ES-I3 (cell line): ENCODE measurements at regions not wholly inside any gene's neighbourhood (a gene's known extent, or its start where the extent isn't known, plus 50 kb on each side); places are given as distances from the start of the nearest gene placed in this dataset.

ENCODE experiments used
- H3K36me3 ChIP-seq: 2 replicates; pipeline ENCODE4 v1.6.1; 2013; ENCODE audit warnings: mild to moderate bottlenecking, low read length, control low read depth, moderate library complexity; ENCODE audit not compliant: insufficient read depth
- H3K4me1 ChIP-seq: 2 replicates; pipeline ENCODE4 v1.6.1; 2013; ENCODE audit warnings: mild to moderate bottlenecking, control low read depth, low read length; ENCODE audit not compliant: insufficient read depth
- H3K9ac ChIP-seq: 2 replicates; pipeline ENCODE4 v1.6.1; 2013; ENCODE audit warnings: low read depth, mild to moderate bottlenecking, low read length, moderate library complexity
- H3K9me3 ChIP-seq: 2 replicates; pipeline ENCODE4 v1.6.1; 2013; ENCODE audit warnings: mild to moderate bottlenecking, low read length, moderate library complexity; ENCODE audit not compliant: control insufficient read depth, insufficient read depth

GRCh38 chr5:142427529-142427928 is 102.7 kb upstream of the SPRY4 start:
- Histone ChIP-seq H3K36me3 (no peaks in the 10 kb centered on the region; the same call in 1 of the 2 replicates), H3K9me3 (no peaks in the 10 kb centered on the region), H3K4me1 (peaks cover 28% of the 10 kb centered on the region), H3K9ac (no peak overlapping the region)

- H3K9me3 ChIP-seq = no peaks in the 10 kb centered on the region
- H3K9ac ChIP-seq = no peak overlapping the region
- peaks cover 28% of the 10 kb centered on the region for H3K4me1 ChIP-seq
- no peaks in the 10 kb centered on the region; the same call in 1 of the 2 replicates for H3K36me3 ChIP-seq
Measured at GRCh38 chr5:142427015-142427364, 102.2 kb upstream of the SPRY4 start.

DNA sequence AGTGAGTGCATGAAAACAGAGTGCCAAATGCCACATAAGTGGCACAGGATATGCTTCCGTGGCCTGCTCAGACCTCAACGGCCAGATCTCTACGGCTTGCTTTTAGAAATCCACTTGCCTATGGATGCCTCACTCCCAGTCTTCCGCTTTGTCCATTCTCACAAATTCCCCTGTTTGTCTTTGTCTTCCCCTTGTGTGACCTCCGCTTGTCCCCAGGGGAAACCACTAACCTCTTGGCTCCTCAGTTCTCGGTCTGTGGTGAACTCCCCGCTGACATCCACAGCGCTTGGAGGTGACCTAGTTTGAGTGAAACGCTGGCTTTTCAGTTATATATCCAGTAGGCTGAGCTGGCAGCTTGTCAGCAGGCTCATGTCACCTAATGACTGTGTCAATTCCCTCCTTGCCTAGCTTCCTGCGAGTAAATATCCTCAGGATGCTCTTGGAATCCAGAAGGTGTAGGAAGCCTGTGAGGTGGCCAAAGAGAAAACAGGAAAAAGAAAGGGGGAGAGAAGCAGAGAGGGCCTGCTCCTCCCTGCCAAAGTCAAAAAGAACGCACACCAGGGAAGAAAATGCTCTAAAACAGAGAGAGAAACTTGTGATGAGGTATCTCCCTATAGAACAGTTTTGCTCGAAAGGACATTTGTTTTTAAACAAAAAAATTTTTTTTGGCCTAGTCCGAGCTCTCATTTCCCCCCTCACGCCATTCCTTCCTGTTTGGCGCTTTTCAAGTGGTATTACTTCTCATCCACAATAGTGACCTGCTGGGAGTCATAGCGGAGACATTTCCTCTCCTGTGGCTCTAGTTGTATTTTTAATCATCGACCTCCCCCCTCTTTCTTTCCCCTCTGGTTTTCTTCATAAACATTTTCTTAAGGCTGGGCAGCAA is 101.6 kb upstream of the SPRY4 start:
- Histone ChIP-seq H3K9ac (peak overlapping the region; percentile 3; the same call in 1 of the 2 replicates), H3K4me1 (peaks cover 28% of the 10 kb centered on the region), H3K36me3 (no peaks in the 10 kb centered on the region; the same call in 1 of the 2 replicates), H3K9me3 (no peaks in the 10 kb centered on the region)

DNA sequence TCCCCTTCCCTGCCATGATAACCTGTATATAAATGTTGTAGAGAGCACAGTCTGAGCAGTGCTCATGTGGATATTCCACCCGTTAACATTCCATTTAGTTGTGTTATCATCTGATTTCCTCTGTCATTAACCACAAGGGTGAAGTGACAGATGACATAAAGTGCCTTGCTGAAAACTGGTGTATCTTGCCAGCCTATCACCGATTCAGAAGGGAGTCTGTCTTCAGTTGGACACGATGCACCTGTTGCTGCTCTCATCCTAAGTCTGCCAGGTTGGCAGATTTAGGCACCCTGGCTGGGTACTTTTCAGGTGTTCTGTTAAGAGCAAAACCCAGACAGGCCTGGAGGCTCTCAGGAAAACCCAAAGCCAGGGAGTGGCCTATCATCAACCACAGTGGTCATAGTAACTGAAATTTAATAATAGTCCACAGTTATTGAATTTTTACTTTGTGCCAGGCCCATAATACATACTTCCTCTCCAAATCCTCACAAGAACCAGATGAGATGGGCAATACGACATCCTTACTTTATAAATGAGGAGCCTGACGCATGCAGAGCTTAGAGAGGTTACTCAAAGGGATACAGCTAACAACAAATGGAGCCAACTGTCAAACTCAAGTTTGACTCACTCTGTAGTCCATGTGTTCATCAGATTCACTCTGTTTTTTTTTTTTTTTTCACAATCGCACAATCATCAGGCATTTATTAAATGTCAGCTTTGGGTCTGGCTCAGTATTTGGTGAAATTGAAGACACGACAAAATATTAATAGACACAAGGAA is 100.7 kb upstream of the SPRY4 start:
- H3K36me3 ChIP-seq = no peaks in the 10 kb centered on the region; the same call in 1 of the 2 replicates
- H3K4me1 ChIP-seq = peaks cover 28% of the 10 kb centered on the region
- H3K9me3 ChIP-seq = no peaks in the 10 kb centered on the region
- no peak overlapping the region for H3K9ac ChIP-seq

- H3K9me3 ChIP-seq = no peaks in the 10 kb centered on the region
- peaks cover 27% of the 10 kb centered on the region for H3K4me1 ChIP-seq
- H3K36me3 ChIP-seq = no peaks in the 10 kb centered on the region
- no peak overlapping the region for H3K9ac ChIP-seq
Measured at GRCh38 chr5:142422429-142422828, 97.6 kb upstream of the SPRY4 start.

DNA sequence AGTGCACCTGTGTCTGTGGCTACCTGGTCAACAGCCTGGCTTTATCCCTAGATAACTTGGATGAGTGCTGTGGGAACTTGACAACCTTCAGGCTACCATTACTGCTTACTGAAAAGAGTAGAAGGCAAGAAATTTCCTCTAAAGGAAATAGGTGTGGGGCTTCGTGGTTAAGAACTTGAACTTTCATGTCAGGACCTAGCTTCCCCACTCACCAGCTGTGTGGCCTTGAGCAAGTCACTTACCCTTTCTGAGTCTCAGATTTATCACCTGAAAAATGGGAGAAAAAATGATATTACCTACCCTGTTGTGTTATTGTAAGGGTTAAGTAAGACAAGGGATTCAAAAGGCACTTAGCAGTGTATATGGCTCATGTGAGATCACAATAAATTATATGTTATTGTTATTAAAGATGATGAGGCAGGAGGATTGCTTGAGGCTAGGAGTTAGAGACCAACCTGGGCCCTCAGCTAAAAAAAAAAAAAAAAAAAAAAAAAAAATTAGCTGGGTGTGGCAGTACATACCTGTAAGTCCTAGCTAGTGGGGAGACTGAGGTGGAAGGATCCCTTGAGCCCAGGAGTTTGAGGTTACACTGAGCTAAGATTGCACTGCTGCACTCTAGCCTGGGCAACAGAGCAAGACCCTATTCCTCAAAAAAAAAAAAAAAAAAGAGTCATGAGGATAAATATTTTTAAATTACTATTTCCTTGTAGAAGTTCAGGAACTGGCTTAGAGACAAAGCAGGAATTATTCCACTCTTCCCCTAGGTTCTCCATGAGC is 97.0 kb upstream of the SPRY4 start:
- peaks cover 21% of the 10 kb centered on the region for H3K4me1 ChIP-seq
- H3K9me3 ChIP-seq = no peaks in the 10 kb centered on the region
- H3K9ac ChIP-seq = no peak overlapping the region
- H3K36me3 ChIP-seq = no peaks in the 10 kb centered on the region

GRCh38 chr5:142421228-142421617 is 96.4 kb upstream of the SPRY4 start:
- no peaks in the 10 kb centered on the region for H3K9me3 ChIP-seq
- H3K36me3 ChIP-seq = no peaks in the 10 kb centered on the region
- peaks cover 15% of the 10 kb centered on the region for H3K4me1 ChIP-seq
- no peak overlapping the region for H3K9ac ChIP-seq

DNA sequence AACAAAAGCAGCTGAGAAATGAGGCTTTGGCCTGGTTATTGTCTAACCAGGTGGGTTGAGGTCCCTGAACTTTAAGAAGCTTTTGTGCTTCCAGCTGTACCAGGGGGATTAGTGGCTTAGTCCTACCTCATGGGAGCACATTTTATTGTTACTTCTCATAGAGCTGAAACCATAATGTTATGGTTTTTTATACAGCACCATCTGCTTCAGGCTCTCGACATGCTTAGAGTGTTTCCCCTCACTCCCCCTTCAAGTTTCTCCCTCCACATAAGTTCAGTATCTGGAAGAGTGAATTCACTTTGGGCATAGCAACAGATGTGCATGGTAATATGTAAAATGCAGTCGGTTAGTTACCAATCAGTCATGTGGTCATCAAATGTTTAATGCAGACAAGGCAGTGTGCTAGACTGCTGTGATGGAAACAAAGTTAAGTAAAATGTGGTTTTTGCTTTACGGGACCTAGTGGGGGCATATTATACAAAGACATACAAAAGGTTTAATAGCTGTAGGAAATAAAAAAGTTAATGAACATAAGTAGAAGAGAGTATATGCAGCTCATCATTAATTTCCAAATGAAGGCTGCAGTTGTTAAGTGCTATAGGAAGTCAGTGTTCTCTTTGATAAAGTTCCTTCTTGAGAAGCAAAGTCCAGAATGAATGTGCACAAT is 95.9 kb upstream of the SPRY4 start:
- Histone ChIP-seq H3K9ac (no peak overlapping the region), H3K4me1 (peaks cover 10% of the 10 kb centered on the region), H3K9me3 (no peaks in the 10 kb centered on the region), H3K36me3 (no peaks in the 10 kb centered on the region)

GRCh38 chr5:142412581-142412980 is 87.8 kb upstream of the SPRY4 start:
- Histone ChIP-seq H3K4me1 (no peaks in the 10 kb centered on the region), H3K36me3 (no peaks in the 10 kb centered on the region), H3K9me3 (no peaks in the 10 kb centered on the region), H3K9ac (no peak overlapping the region)

DNA sequence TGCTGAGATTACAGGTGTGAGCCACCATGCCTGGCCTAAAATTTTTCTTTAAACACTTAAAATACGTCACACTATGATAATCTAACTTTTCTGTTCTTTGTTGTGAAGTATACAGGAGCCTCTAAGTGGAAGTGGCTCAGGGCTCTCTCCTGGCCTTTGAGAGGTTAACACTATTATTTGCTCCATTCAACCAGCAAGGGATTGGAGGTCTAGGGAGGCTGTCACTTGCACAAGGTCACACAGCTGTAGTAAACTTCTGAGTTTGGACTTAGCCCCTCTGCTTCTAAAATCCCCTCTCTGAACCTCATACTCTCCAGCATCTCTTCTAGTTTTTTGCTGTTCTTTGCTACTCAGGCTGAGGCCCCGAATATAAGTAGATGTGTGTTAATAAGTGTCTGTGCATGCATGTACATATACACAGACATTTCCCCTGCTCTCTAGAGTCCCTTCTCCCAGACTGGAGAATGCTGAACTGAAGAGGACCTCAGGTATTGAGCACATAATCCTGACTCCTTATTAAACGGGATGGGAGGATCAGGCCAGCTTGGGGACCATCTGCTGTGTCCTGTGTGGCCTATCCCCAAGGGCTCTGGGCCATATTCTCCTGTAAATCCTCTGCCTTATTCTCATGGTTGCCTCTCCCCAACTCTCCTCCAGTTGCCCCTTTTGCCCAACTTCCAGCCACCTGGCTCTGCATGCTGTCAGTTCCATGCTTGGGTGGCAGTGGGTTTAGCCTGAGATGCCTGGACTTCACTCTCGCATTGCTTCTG is 87.0 kb upstream of the SPRY4 start:
- Histone ChIP-seq H3K36me3 (no peaks in the 10 kb centered on the region), H3K4me1 (no peaks in the 10 kb centered on the region), H3K9me3 (no peaks in the 10 kb centered on the region), H3K9ac (no peak overlapping the region)

DNA sequence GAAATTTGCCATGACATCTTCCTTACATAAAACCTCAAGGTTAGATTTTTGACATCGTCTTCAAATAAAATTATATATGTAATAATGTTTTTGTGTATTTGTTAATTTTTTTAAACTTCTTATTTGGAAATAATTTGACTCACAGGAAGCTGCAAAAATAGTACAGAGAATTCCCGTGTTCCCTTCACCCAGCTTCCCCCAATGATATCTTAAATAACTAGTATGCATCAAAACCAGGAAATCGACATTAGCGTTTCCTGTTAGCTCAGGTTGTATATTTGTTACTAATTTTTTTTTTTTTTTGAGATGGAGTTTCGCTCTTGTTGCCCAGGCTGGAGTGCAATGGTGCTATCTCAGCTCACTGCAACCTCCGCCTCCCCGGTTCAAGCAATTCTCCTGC is 86.3 kb upstream of the SPRY4 start:
- H3K9ac ChIP-seq = no peak overlapping the region
- no peaks in the 10 kb centered on the region for H3K36me3 ChIP-seq
- H3K4me1 ChIP-seq = no peaks in the 10 kb centered on the region
- H3K9me3 ChIP-seq = no peaks in the 10 kb centered on the region

- H3K4me1 ChIP-seq = peaks cover 2% of the 10 kb centered on the region; the same call in 1 of the 2 replicates
- no peaks in the 10 kb centered on the region for H3K9me3 ChIP-seq
- no peak overlapping the region for H3K9ac ChIP-seq
- H3K36me3 ChIP-seq = no peaks in the 10 kb centered on the region
Measured at GRCh38 chr5:142408981-142409481, 84.2 kb upstream of the SPRY4 start.

DNA sequence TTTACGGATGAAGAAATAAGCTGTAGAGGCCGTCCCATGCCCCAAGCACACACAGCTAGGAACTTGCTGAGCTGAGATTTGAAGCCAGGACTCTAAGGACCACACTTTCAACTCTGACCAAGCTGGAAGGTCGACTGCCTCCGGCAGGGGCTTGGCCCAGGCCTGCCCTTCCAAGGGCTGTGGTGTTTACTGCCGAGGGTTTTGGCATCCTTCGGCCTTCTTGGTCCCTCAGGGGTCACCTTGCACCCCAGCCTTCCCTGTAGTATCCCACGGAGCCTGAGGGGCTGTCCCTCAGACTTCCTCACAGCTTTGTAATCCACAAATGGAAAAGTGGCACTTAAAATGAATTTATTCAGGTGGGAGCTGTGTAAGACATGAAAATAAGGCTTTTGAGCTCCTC is 83.7 kb upstream of the SPRY4 start:
- Histone ChIP-seq H3K9me3 (no peaks in the 10 kb centered on the region), H3K9ac (no peak overlapping the region), H3K4me1 (peaks cover 7% of the 10 kb centered on the region), H3K36me3 (no peaks in the 10 kb centered on the region)
